ENCODE measurements at regions not wholly inside any gene's neighbourhood (a gene's known extent, or its start where the extent isn't known, plus 50 kb on each side); places are given as distances from the start of the nearest gene placed in this dataset.

DNA sequence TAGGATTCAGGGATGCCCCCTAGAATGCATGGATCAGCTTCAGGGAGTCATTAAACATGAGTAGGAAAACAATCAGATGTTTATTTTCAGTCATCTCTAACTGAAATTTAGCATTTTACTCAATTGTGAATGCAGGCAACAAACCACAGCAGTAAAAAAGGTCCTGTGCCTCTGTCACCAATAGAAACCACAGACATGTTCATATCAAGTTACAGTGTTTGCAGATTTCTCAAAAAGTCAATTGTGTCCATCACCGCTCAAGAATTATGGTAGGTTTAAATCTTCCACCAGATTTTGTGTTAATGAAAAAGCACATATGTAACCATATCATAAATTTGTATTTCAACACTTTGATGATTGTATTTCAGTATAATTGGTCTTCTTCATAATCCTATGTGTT, 68.4 kb upstream of the SLC1A1 start:
- intact Hi-C loops (cut with DNase I), result loop anchor here in 1 of 10 donors (5.0 kb wide), 1 partner anchor 120 kb away; no protein-coding TSS in a partner anchor
- TF ChIP-seq, protein P1, sequence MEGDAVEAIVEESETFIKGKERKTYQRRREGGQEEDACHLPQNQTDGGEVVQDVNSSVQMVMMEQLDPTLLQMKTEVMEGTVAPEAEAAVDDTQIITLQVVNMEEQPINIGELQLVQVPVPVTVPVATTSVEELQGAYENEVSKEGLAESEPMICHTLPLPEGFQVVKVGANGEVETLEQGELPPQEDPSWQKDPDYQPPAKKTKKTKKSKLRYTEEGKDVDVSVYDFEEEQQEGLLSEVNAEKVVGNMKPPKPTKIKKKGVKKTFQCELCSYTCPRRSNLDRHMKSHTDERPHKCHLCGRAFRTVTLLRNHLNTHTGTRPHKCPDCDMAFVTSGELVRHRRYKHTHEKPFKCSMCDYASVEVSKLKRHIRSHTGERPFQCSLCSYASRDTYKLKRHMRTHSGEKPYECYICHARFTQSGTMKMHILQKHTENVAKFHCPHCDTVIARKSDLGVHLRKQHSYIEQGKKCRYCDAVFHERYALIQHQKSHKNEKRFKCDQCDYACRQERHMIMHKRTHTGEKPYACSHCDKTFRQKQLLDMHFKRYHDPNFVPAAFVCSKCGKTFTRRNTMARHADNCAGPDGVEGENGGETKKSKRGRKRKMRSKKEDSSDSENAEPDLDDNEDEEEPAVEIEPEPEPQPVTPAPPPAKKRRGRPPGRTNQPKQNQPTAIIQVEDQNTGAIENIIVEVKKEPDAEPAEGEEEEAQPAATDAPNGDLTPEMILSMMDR (IDR thresholded peaks at IDR 0.05), result no peak
- no peak overlapping the region for H3K4me3 ChIP-seq
- H3K27ac ChIP-seq, result no peak overlapping the region
- DNase-seq (no peak), ATAC-seq (no peak)
- no peaks in the 10 kb centered on the region for H3K36me3 ChIP-seq
- no peaks in the 10 kb centered on the region for H3K9me3 ChIP-seq
- WGBS, 2 donors, result 92 to 95% methylated on average over 1 of the region's 1 CpG
- H3K27me3 ChIP-seq, result no peaks in the 10 kb centered on the region
- H3K4me1 ChIP-seq, result peaks cover 0 to 14% (median 0%) of the 10 kb centered on the region in 9 donors

GRCh38 chr9:4420351-4420750, 69.9 kb upstream of the SLC1A1 start:
- intact Hi-C loops (cut with DNase I), result loop anchor here in 1 of 10 donors (5.0 kb wide), 1 partner anchor 122 kb away; no protein-coding TSS in a partner anchor
- ATAC-seq (no peak), DNase-seq (no peak)
- 85 to 86% methylated on average over 6 of the region's 6 CpGs for WGBS, 2 donors
- Histone ChIP-seq H3K4me3 (no peak overlapping the region), H3K4me1 (peaks cover 0 to 8% (median 0%) of the 10 kb centered on the region in 9 donors), H3K27me3 (no peaks in the 10 kb centered on the region), H3K27ac (no peak overlapping the region), H3K9me3 (no peaks in the 10 kb centered on the region), H3K36me3 (no peaks in the 10 kb centered on the region)
- TF ChIP-seq, protein P1 (IDR thresholded peaks at IDR 0.05), result no peak

DNA sequence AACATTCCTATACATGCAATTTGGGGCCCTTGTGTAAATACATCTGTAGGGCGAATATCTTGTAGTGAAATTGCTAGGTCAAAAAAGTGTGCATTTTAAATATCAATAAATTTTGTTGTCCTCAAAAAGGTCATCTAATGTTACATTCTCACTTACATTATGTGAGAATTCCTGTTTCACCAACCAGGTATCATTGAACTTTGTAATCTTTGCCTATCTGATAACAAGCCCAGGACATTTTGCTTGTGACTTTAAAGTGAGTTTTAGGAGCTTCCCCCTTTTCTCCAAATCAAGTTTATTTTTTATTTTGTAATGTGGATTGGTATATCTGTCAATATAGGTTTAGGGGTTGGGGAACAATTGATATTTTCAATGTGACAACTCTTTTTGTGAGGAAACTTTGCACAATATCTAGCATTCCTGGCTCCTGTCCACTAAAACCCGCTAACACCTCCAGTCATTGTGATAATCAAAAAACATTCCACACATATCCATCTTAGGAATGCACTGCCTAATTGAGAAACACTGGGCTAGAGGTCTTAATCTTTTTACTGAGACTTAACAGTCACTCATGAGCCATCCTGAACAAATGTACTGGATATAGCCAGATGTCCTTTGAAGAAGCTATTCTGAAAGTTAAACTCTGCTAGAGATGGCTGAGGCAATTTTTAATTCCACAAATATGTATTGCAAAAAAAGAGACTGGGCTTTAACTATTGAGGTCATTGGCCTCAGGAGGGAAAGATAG, 72.5 kb upstream of the SLC1A1 start:
- TF ChIP-seq, protein P1 (IDR thresholded peaks at IDR 0.05), result no peak

DNA sequence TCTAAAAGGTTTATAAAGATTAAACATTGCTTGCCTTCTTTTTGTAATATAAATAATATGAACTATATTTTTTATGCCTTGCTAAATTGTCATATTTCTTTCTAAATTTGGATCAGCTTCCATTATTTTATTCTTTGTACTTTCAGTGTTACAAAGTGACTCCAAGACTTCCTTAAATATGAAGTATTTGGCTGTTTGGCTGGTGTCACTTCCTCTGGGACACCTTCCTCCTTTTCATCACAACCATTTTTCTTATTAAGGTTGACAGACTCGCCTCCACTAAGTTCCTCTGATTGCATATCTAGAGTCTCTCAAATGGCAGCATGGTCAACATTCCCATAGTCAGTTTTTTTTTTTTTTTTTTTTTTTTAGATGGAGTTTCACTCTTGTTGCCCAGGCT, 73.8 kb upstream of the SLC1A1 start:
- TF ChIP-seq, protein P1 (IDR thresholded peaks at IDR 0.05), result no peak
- intact Hi-C loops (cut with DNase I), result no loop called here
- H3K36me3 ChIP-seq, result no peaks in the 10 kb centered on the region
- H3K9me3 ChIP-seq, result no peaks in the 10 kb centered on the region
- WGBS, 2 donors, result 15 to 26% methylated on average over 1 of the region's 1 CpG
- H3K4me1 ChIP-seq, result peaks cover 0 to 3% (median 0%) of the 10 kb centered on the region in 9 donors
- ATAC-seq, result no peak
- H3K27me3 ChIP-seq, result no peaks in the 10 kb centered on the region
- no peak overlapping the region for H3K4me3 ChIP-seq
- H3K27ac ChIP-seq, result no peak overlapping the region
- DNase-seq, result no peak

More for the DNA sequence above, 72.5 kb upstream of the SLC1A1 start:
- peaks cover 0 to 3% (median 0%) of the 10 kb centered on the region in 9 donors for H3K4me1 ChIP-seq
- intact Hi-C loops (cut with DNase I), result no loop called here
- H3K36me3 ChIP-seq, result no peaks in the 10 kb centered on the region
- no peak overlapping the region for H3K4me3 ChIP-seq
- ATAC-seq (no peak), DNase-seq (no peak)
- no peak overlapping the region for H3K27ac ChIP-seq
- H3K9me3 ChIP-seq, result no peaks in the 10 kb centered on the region
- 54 to 58% methylated on average over 2 of the region's 2 CpGs for WGBS, 2 donors
- no peaks in the 10 kb centered on the region for H3K27me3 ChIP-seq
